Vagina (tissue), 2 donors: ENCODE measurements at regions not wholly inside any gene's neighbourhood (a gene's known extent, or its start where the extent isn't known, plus 50 kb on each side); places are given as distances from the start of the nearest gene placed in this dataset.

Experiments
- DNase-seq, 2 donors: peaks; one replicate each; pipeline ENCODE4 v3.0.0-alpha.2; 2017; ENCODE audit errors: extremely low spot score in 2 of 2
- H3K27ac ChIP-seq: fragments of 200-600 bp; sonication (generic); one replicate; pipeline ENCODE4 v1.5.1; 2019
- H3K27me3 ChIP-seq: fragments of 200-600 bp; sonication (generic); one replicate; pipeline ENCODE4 v1.5.1; 2019
- H3K36me3 ChIP-seq, 2 donors: fragments of 200-600 bp; sonication (generic); one replicate each; pipeline ENCODE4 v1.5.1; 2017 to 2019
- H3K4me1 ChIP-seq: fragments of 200-600 bp; sonication (generic); one replicate; pipeline ENCODE4 v1.5.1; 2019
- H3K4me3 ChIP-seq, 2 donors: fragments of 200-600 bp; sonication (generic); 1 replicate in 1 of 2; 2 replicates in 1 of 2; pipeline ENCODE4 v1.5.1; 2016 to 2019
- H3K9me3 ChIP-seq: fragments of 200-600 bp; sonication (generic); one replicate; pipeline ENCODE4 v1.5.1; 2019
- POLR2A ChIP-seq, 2 donors: fragments of 450-650 bp; IDR thresholded peaks; one replicate each; pipeline ENCODE4 v1.6.1; 2017; ENCODE audit warnings: antibody characterized with exemption in 2 of 2, mild to moderate bottlenecking in 2 of 2, moderate library complexity in 2 of 2
- POLR2AphosphoS5 ChIP-seq, 2 donors: sonication (generic); formaldehyde crosslinking; IDR thresholded peaks; one replicate each; pipeline ENCODE4 v1.9.0; 2017; ENCODE audit warnings: antibody characterized with exemption in 2 of 2, mild to moderate bottlenecking in 2 of 2, low read depth in 1 of 2; ENCODE audit not compliant: insufficient read depth in 1 of 2
- intact Hi-C: fragments of 100-400 bp; cut with DNase I; formaldehyde crosslinking; loops from one replicate; pipeline ENCODE4 v1.15.1; 2023
- TF ChIP-seq, protein P1 (sequence below), 3 experiments: fragments of 450-650 bp in 2 of 3; fragments of 200-600 bp in 1 of 3; sonication (generic) in 1 of 3; IDR thresholded peaks; one replicate each; pipeline ENCODE4 v1.5.1; 2017 to 2019; ENCODE audit warnings: antibody characterized with exemption in 3 of 3, mild to moderate bottlenecking in 2 of 3, moderate library complexity in 2 of 3

DNA sequence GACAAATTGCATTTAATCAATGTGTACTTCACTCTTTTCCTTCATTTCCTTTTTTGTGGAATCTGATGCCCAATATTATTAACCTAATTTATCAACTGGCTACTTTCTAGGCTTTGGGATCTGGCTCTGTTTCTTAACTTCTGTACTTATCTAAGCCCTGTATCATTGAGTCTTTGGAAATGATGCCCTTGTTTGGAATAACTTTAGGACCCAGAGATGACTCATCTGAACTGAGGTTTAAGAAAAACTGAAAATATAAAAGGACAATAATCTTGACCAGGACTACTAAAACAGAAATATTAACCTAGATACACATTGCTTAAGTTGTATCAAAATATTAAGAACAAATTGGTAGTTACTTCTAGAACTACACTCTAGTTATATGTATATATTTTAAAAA lies 600.8 kb downstream of the CPS1 start:
- no peak overlapping the region for H3K4me3 ChIP-seq
- no peak overlapping the region for H3K27ac ChIP-seq
- no peak for TF ChIP-seq POLR2A (IDR thresholded peaks at IDR 0.05)
- no peak for DNase-seq
- H3K9me3 ChIP-seq, result no peaks in the 10 kb centered on the region
- intact Hi-C loops, result no loop called here
- no peaks in the 10 kb centered on the region for H3K36me3 ChIP-seq
- H3K27me3 ChIP-seq, result no peaks in the 10 kb centered on the region
- no peaks in the 10 kb centered on the region for H3K4me1 ChIP-seq

DNA sequence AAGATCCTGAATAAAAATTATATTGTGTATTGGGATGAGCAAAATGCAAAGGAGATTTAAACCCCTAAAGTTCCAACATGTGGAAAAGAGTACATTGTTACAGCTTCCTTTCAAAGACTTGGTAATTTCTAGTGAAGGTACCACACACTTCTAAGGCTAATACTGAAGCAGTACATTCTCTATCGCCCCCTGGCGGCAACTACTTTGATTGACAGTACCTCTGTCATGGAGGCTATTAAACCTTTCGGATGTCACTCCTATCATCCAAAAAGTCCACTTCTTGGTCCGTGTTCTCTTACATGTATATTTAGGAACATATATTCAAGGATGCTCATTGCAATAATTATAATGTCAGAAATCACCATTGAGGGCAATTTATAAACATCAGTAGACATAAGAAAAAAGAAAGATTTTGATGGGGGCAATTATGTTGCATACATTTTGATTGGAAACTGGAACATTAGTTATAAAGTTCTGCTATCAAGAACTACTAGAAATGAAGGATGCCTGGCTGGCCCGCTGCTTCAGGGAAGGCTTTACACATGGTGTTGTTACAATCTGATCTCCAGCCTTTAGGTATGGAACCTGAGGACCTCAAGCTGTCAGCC lies 601.6 kb downstream of the CPS1 start:
- Histone ChIP-seq H3K4me1 (no peaks in the 10 kb centered on the region), H3K27ac (no peak overlapping the region), H3K4me3 (no peak overlapping the region), H3K27me3 (no peaks in the 10 kb centered on the region), H3K9me3 (no peaks in the 10 kb centered on the region), H3K36me3 (no peaks in the 10 kb centered on the region)
- intact Hi-C loops, result no loop called here
- DNase-seq, result no peak
- TF ChIP-seq, protein P1, sequence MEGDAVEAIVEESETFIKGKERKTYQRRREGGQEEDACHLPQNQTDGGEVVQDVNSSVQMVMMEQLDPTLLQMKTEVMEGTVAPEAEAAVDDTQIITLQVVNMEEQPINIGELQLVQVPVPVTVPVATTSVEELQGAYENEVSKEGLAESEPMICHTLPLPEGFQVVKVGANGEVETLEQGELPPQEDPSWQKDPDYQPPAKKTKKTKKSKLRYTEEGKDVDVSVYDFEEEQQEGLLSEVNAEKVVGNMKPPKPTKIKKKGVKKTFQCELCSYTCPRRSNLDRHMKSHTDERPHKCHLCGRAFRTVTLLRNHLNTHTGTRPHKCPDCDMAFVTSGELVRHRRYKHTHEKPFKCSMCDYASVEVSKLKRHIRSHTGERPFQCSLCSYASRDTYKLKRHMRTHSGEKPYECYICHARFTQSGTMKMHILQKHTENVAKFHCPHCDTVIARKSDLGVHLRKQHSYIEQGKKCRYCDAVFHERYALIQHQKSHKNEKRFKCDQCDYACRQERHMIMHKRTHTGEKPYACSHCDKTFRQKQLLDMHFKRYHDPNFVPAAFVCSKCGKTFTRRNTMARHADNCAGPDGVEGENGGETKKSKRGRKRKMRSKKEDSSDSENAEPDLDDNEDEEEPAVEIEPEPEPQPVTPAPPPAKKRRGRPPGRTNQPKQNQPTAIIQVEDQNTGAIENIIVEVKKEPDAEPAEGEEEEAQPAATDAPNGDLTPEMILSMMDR (IDR thresholded peaks at IDR 0.05), result peak; percentile 33 to 64 (median 54)
- TF ChIP-seq POLR2A (IDR thresholded peaks at IDR 0.05), result no peak
- TF ChIP-seq POLR2AphosphoS5 (IDR thresholded peaks at IDR 0.05; ENCODE audit: insufficient read depth in 1 of 2, low read depth in 1 of 2), result no peak

DNA sequence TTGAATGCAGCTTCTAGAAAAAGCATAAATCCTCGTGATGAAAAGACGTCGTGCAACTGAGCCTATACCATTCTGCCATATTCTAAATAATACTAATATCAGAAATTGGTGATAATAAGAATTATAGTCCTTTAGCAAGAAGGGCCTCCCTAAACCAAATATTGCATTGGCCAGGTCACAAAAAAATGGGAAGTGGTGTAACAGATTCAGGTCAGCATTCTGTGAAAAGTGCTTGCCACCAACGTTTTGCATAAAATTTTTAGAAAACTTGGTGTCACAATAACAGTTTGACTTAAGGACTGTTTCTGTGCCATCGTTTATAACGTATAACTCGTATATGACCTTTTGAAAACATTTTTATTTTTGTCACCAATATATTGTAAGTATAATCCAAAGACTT lies 603.6 kb downstream of the CPS1 start:
- Histone ChIP-seq H3K36me3 (no peaks in the 10 kb centered on the region), H3K9me3 (no peaks in the 10 kb centered on the region), H3K27ac (no peak overlapping the region), H3K27me3 (no peaks in the 10 kb centered on the region), H3K4me3 (no peak overlapping the region), H3K4me1 (no peaks in the 10 kb centered on the region)
- intact Hi-C loops, result no loop called here
- TF ChIP-seq, protein P1 (IDR thresholded peaks at IDR 0.05), result no peak
- TF ChIP-seq POLR2AphosphoS5 (IDR thresholded peaks at IDR 0.05; ENCODE audit: insufficient read depth in 1 of 2, low read depth in 1 of 2) (no peak), POLR2A (IDR thresholded peaks at IDR 0.05) (no peak)
- DNase-seq, result no peak

DNA sequence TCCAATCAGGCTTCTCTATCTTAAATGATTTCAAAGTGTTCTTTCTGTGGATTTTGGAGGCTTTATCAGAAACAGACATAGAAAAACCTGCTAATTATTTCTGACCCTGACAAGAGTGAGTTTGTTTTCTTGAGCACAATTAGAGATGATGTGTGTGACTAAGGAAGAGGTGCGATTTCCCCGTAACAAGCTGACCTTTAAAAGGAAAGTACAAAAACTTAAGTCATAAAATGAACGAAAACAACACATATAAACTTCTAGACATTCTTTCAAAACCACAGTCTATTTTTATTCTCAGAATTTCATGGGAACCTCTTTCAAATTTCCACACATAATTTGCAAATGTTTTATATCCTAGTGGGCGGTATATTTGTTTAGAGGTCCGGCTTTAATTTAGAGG lies 604.8 kb downstream of the CPS1 start:
- Histone ChIP-seq H3K27me3 (no peaks in the 10 kb centered on the region), H3K36me3 (no peaks in the 10 kb centered on the region), H3K9me3 (no peaks in the 10 kb centered on the region), H3K4me1 (no peaks in the 10 kb centered on the region), H3K27ac (no peak overlapping the region), H3K4me3 (no peak overlapping the region)
- TF ChIP-seq POLR2A (IDR thresholded peaks at IDR 0.05) (no peak), POLR2AphosphoS5 (IDR thresholded peaks at IDR 0.05; ENCODE audit: insufficient read depth in 1 of 2, low read depth in 1 of 2) (no peak)
- TF ChIP-seq, protein P1 (IDR thresholded peaks at IDR 0.05), result no peak
- no peak for DNase-seq
- intact Hi-C loops, result no loop called here

DNA sequence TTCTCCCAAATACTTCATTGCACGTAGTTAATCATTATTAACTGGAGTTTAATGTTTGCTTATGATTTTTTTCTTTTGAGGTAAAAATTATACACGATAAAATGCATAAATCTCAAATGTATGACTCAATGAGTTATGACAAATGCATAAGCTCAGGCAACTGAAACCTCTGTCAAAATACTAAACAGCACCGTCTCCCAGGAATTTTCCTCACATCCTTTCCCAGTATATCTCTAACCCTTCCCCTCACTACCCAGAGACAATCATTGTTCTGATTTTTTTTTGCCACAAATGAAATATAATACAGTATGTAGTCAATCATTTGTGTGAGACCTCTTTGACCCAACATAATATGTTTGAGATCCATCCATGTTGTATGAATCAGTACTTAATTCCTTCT lies 606.5 kb downstream of the CPS1 start:
- H3K4me1 ChIP-seq, result no peaks in the 10 kb centered on the region
- intact Hi-C loops, result no loop called here
- DNase-seq, result no peak
- TF ChIP-seq POLR2AphosphoS5 (IDR thresholded peaks at IDR 0.05; ENCODE audit: insufficient read depth in 1 of 2, low read depth in 1 of 2) (no peak), POLR2A (IDR thresholded peaks at IDR 0.05) (no peak)
- TF ChIP-seq, protein P1 (IDR thresholded peaks at IDR 0.05), result no peak
- no peak overlapping the region for H3K4me3 ChIP-seq
- H3K27ac ChIP-seq, result no peak overlapping the region
- H3K9me3 ChIP-seq, result no peaks in the 10 kb centered on the region
- H3K36me3 ChIP-seq, result no peaks in the 10 kb centered on the region
- no peaks in the 10 kb centered on the region for H3K27me3 ChIP-seq
